ENCODE measurements at regions not wholly inside any gene's neighbourhood (a gene's known extent, or its start where the extent isn't known, plus 50 kb on each side); places are given as distances from the start of the nearest gene placed in this dataset.
"Not testable (repeated sequence)": the region's sequence is repeated elsewhere in the genome, so short reads cannot be mapped to it uniquely, and the experiment has no call there.

- TF ChIP-seq POLR2A (IDR thresholded peaks at IDR 0.05; ENCODE audit: low read depth, low read length); POLR2AphosphoS5 (IDR thresholded peaks at IDR 0.05; ENCODE audit: low read depth, low read length); TAF1 (IDR thresholded peaks at IDR 0.05; ENCODE audit: borderline replicate concordance, low read depth, low read length): not testable (repeated sequence)
Observed at GRCh38 chr20:51123887-51124286, 101.0 kb upstream of the KCNG1 start.
